ENCODE measurements at regions not wholly inside any gene's neighbourhood (a gene's known extent, or its start where the extent isn't known, plus 50 kb on each side); places are given as distances from the start of the nearest gene placed in this dataset.

- DNase-seq, result no peak
- Histone ChIP-seq H3K4me1 (ENCODE audit: insufficient read depth) (no peaks in the 10 kb centered on the region), H3K27me3 (no peaks in the 10 kb centered on the region), H3K27ac (no peak overlapping the region), H3K4me3 (no peak overlapping the region), H3K36me3 (no peaks in the 10 kb centered on the region), H3K9me3 (no peaks in the 10 kb centered on the region)
- no peak for TF ChIP-seq EP300 (IDR thresholded peaks at IDR 0.05)
- no peak for TF ChIP-seq CTCF (IDR thresholded peaks at IDR 0.05)
- 82 to 88% (median 84%) methylated on average over 8 of the region's 8 CpGs for WGBS, 3 donors
- intact Hi-C loops (cut with DNase I), result no loop called here
Observed at GRCh38 chr10:130889240-130889639, 422.3 kb downstream of the TCERG1L start.

GRCh38 chr10:130889780-130890179 is 421.7 kb downstream of the TCERG1L start:
- H3K9me3 ChIP-seq, result no peaks in the 10 kb centered on the region
- H3K27me3 ChIP-seq, result no peaks in the 10 kb centered on the region
- no peak overlapping the region for H3K27ac ChIP-seq
- H3K4me1 ChIP-seq (ENCODE audit: insufficient read depth), result no peaks in the 10 kb centered on the region
- intact Hi-C loops (cut with DNase I), result no loop called here
- no peak overlapping the region for H3K4me3 ChIP-seq
- 51 to 77% (median 72%) methylated on average over 6 of the region's 6 CpGs for WGBS, 3 donors
- DNase-seq, result no peak
- no peaks in the 10 kb centered on the region for H3K36me3 ChIP-seq
- TF ChIP-seq EP300 (IDR thresholded peaks at IDR 0.05), result no peak
- TF ChIP-seq POLR2A (IDR thresholded peaks at IDR 0.05), result no peak
- no peak for TF ChIP-seq CTCF (IDR thresholded peaks at IDR 0.05)

GRCh38 chr10:130891066-130891465 is 420.5 kb downstream of the TCERG1L start:
- TF ChIP-seq CTCF (IDR thresholded peaks at IDR 0.05), result no peak
- TF ChIP-seq EP300 (IDR thresholded peaks at IDR 0.05), result no peak
- TF ChIP-seq POLR2A (IDR thresholded peaks at IDR 0.05), result no peak
- intact Hi-C loops (cut with DNase I), result no loop called here
- DNase-seq, result no peak
- Histone ChIP-seq H3K27ac (no peak overlapping the region), H3K27me3 (no peaks in the 10 kb centered on the region), H3K9me3 (no peaks in the 10 kb centered on the region), H3K36me3 (no peaks in the 10 kb centered on the region), H3K4me1 (ENCODE audit: insufficient read depth) (no peaks in the 10 kb centered on the region), H3K4me3 (no peak overlapping the region)
- WGBS, 3 donors, result 88 to 91% (median 89%) methylated on average over 11 of the region's 11 CpGs

- no peak for TF ChIP-seq EP300 (IDR thresholded peaks at IDR 0.05)
- TF ChIP-seq POLR2A (IDR thresholded peaks at IDR 0.05), result no peak
- no peak for TF ChIP-seq CTCF (IDR thresholded peaks at IDR 0.05)
- WGBS, 3 donors, result 57 to 66% (median 66%) methylated on average over 7 of the region's 7 CpGs
Observed at GRCh38 chr10:130894471-130894870, 417.1 kb downstream of the TCERG1L start.

GRCh38 chr10:130895161-130895560 is 416.4 kb downstream of the TCERG1L start:
- H3K27me3 ChIP-seq, result no peaks in the 10 kb centered on the region
- no peak for DNase-seq
- no peak overlapping the region for H3K27ac ChIP-seq
- no peaks in the 10 kb centered on the region for H3K4me1 ChIP-seq (ENCODE audit: insufficient read depth)
- H3K36me3 ChIP-seq, result no peaks in the 10 kb centered on the region
- intact Hi-C loops (cut with DNase I), result no loop called here
- no peaks in the 10 kb centered on the region for H3K9me3 ChIP-seq
- no peak overlapping the region for H3K4me3 ChIP-seq
- TF ChIP-seq EP300 (IDR thresholded peaks at IDR 0.05) (no peak), CTCF (IDR thresholded peaks at IDR 0.05) (no peak), POLR2A (IDR thresholded peaks at IDR 0.05) (no peak)
- WGBS, 3 donors, result 25 to 38% (median 32%) methylated on average over 3 of the region's 3 CpGs

More at GRCh38 chr10:130894471-130894870, 417.1 kb downstream of the TCERG1L start:
- H3K27me3 ChIP-seq, result no peaks in the 10 kb centered on the region
- no peaks in the 10 kb centered on the region for H3K4me1 ChIP-seq (ENCODE audit: insufficient read depth)
- no peaks in the 10 kb centered on the region for H3K36me3 ChIP-seq
- H3K27ac ChIP-seq, result no peak overlapping the region
- H3K4me3 ChIP-seq, result no peak overlapping the region
- intact Hi-C loops (cut with DNase I), result no loop called here
- no peak for DNase-seq
- H3K9me3 ChIP-seq, result no peaks in the 10 kb centered on the region

Data from ovary (tissue), 7 donors.